ENCODE measurements at regions not wholly inside any gene's neighbourhood (a gene's known extent, or its start where the extent isn't known, plus 50 kb on each side); places are given as distances from the start of the nearest gene placed in this dataset.

DNA sequence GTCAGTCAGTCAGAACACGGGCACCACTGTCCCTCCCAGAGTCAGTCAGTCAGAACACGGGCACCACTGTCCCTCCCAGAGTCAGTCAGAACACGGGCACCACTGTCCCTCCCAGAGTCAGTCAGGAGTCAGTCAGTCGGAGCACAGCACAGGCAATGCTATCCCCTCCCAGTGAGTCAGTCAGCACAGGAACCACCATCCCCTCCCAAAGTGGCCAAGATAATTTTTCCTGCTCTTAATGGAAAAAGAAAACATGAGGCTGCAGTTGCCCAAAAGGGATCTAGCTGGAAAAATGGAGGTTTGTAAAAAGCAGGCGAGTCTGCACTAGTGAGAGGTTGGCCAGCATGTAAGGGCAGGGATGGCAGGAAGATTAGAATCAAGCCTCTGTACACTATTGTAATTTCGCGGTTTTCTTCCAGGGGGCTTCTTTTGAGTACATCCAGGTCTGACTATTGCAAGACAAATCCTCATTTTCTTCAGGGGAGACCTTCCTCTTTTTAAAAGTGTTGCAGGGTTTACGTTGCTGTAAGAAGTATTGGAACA is 213.8 kb downstream of the SIPA1L2 start:
- peak; percentile 51 for DNase-seq (ENCODE audit: low spot score)

DNA sequence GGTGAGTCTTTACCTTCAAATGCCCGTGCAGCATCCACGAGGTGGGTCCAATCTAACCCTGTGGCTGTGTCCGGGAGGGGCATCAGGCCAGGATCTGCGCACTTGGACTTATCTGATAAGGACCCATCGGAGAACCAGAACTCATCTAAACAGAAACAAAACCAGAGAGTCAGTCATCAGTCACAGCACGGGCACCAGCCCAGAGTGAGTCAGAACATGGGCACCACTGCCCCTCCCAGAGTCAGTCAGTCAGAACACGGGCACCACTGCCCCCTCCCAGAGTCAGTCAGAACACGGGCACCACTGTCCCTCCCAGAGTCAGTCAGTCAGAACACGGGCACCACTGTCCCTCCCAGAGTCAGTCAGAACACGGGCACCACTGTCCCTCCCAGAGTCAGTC is 214.5 kb downstream of the SIPA1L2 start:
- DNase-seq (ENCODE audit: low spot score) = peak; percentile 62

DNA sequence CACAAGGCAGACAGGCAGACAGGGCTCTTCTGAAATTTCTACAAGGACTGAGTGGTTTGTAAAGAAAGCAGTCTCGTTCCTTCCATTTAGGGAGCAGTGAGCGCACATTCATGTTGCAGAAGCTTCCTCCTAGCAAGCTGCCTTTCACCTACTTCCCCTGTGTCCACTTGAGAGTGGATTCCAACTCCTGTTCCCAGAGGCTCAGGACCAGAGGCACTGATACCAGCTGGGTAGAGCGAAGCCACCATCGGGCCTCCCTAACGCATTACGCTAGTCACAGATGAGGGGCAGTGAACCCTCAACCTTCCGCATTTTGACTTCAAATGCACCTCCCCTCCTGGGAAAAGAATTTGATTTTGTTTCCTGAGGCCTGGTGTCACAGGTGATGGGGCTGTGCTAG is 215.8 kb downstream of the SIPA1L2 start:
- no peak for DNase-seq (ENCODE audit: low spot score)

DNA sequence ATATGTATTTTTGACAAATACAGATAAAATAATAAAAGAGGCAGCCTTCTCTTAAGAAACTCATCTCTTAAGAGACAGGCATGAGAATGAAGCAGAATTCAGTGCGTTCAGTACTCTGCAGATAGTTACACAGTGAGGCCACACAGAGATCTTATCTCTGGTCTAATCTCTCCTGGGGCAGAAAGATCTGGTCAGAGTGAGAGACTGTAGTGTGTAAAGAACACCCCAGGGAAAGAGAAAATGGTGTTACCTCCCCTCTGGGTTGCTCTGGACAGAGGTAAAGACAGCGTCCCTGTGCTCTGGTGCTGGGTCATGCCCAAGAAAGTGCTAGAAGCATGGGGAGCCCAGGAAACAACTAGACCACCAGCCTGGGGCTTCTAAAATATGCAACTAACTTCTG is 216.3 kb downstream of the SIPA1L2 start:
- no peak for DNase-seq (ENCODE audit: low spot score)

DNA sequence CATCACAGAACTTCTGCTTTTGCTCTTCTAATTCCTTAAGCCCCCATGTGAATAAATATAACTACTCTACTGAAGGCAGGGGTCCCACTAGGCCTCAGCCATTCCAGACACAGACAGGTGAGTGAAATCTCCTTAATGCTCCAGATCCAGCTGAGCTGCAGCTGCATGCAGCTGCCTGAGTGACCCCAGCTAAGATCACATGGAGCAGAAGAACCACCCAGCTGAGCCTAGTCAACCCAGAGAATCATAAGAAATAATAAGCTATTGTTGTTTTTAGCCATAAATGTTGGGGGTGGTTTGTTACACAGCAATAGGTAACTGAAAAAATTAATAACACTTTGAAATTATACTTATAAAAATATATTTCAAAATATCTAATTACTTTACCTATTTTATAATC is 220.3 kb downstream of the SIPA1L2 start:
- DNase-seq (ENCODE audit: low spot score) = no peak

DNA sequence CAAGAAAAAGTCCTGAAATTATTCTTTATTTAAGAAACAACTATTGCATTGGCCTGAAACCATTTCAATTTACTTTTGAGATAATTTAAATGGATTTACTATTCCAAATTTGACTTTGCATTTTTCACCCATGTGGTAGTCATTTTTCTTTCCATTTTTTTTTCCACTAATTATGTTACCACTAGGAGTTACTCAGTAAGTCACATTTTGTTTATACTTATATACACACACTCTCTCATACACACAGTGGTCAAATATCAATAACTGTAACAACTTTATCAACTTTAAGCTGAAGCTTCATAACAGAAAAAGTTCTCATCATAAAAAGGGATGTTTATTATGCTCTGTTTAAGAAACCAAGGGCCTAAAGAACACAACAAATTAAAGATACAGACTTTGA is 222.8 kb downstream of the SIPA1L2 start:
- DNase-seq (ENCODE audit: low spot score) = no peak

DNA sequence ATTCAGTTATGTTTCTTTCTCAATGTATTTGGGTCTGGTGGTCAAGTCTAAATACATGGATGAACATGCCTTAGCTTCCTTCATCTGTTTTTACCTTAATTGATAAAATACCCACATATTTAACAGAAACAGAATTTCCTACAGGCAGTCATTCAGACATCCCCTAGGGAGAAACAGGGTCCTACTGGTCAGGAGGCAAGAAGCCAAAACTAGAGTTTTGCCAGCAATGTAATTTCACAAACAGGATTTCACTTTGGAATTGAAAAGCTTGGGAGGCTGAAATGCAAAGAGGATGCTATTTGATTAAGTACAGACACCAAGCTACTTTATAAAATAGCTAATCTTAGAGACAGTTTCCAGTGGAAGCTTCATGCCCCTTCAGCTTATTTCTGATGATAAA is 224.2 kb downstream of the SIPA1L2 start:
- DNase-seq (ENCODE audit: low spot score) = no peak

DNA sequence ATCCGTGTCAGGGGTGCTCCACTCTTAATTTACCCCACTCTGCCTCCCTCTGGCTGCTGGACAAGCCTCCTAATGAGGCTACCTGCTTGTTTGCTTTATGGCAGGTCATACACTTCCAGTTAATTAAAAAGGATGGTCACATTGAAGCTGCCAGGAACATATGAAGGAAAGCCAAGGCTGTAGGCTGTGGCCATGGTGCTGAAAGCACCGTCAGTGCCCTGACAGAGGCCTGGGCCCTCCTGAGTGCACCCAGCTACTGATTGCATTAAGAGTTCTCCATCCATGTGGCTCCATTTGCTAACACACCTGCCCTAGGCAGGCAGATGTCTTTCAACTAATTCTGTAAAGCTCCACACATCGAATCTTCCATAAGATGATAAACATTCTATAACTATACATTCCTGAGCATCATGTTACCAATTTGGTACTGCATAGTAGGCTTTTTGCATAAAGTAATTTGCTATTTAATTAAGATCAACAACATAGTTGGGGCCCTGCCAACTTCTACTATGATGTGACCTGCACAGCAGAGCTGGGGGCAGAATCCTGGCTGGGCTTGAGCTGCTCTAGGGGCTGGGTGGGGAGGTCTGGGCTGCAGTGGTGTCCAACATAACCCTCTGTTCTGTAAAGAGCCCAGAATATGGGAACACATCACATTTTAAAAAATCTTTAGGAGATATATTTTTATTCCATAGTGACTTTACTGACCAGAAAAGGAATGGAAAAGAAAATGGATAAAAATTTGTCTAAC is 224.8 kb downstream of the SIPA1L2 start:
- no peak for DNase-seq (ENCODE audit: low spot score)

DNA sequence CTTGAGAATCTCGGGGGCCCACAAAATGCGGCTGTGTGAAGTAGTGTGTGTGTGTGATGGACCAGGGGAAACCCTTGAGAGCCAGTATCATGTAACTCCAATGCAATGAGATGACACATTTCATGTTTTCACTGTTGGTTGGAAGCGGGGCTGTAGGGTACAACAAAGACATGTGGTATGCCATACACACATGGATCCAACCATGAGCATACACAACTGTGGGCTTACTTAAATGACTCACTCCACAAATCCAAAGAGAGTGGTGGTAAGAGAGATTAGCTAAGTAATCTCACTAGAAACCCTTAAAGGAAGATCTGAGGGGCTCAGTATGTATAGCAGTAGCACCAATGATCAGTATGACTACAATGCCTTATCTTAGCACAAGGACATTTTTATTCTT is 225.7 kb downstream of the SIPA1L2 start:
- DNase-seq (ENCODE audit: low spot score) = no peak

DNA sequence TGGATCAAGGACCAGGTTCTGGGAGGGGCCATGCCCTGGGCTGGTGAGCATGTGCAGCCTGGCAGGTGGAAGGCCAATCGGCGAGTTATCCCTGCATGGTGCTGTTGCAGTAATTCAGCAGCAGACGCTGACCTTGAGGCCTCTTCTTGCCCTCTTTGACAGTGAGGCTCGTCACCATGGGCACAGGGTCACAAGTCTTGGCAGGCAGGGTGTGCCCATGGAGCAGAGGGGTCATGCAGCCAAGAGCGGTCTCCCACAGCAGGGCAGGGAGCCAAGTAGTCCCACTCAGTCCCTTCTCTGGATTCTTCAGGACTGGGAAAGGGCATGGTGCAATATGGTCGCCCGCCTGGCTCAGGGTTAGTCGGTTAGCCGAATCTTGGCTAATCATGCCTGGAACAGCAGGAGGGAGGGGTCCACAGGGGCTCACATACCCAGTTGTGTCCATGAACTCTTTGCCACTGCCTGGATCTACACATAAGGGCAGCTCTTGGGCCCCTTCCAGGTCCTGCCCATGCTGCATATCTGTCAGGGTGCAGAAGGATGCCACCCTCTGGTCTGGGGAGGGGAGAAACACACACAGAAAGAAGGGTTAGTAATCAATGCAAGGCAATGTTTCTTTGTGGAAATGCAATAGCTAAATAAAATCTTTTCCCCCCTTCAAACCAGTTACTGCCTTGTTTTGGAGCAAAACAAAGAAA is 226.8 kb downstream of the SIPA1L2 start:
- no peak for DNase-seq (ENCODE audit: low spot score)

DNA sequence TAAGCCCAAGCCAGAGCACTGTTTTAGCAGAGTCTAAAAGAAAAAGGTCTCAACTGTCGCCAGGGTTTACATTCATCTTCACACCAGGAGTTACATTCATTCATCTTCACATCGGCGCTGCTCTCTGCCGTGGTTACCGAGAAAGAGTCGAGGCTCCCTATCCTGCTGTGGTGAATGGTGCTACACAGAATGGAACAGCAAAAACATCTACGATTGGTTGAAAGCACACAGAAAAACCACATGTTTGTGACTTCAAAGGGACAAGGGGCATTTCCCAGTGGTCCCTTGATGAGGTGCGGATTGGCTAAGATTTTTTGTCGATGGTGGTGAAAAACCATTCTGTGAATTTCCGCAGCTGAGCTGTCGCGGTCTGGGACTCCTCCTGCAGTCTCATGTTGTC is 231.1 kb downstream of the SIPA1L2 start:
- DNase-seq (ENCODE audit: low spot score) = no peak

DNA sequence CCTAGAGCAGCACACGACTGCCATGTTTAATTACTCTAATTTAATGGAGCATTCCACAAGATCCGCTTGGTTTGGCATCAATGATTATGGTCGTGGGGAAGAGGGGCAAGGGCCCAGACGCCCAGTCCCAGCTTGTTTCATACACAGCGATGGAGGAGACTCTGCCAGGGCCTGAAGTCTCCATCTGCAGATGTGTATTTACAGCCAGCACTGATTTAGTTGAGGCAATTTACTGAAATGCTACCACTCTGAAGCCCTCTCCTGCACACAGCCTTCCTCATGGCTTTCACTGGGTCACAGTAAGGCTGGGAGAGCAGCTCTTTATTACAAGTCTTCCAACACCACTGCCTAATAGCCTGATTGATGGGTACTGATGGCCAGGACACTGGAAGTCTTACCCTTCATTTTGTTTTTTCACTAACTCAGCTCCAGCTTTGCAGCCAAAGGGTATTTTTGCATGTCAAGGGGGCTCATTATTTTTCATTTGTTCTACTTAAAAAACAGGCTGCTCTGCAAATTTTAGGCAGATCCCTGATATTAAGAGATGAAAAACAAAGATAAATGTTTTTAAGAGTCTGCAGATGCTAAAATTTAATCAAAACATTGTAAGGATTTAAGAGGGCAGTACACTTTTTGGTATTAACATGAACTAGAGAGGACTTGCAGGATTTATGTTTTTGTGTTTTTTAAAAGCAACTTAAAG is 236.3 kb downstream of the SIPA1L2 start:
- DNase-seq (ENCODE audit: low spot score) = no peak

DNA sequence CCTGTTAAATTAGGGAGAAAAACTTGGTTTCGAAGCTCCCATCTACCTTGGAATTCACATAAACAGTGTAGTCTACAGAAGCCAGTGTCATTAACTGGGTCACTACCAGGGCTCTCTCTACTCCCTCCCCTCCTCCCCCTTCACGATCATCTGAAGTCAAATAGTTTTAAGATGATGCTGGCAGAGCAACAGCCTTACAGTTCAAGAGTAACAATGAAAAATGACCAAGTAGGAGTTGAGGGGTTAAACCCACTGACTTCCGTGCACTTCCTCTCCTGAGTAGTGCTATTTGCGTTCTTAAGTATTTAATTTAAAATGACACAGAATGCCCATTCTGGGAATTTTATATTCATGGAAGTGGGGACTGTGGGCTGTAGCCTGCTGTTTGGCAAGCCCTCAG is 236.9 kb downstream of the SIPA1L2 start:
- DNase-seq (ENCODE audit: low spot score) = no peak

DNA sequence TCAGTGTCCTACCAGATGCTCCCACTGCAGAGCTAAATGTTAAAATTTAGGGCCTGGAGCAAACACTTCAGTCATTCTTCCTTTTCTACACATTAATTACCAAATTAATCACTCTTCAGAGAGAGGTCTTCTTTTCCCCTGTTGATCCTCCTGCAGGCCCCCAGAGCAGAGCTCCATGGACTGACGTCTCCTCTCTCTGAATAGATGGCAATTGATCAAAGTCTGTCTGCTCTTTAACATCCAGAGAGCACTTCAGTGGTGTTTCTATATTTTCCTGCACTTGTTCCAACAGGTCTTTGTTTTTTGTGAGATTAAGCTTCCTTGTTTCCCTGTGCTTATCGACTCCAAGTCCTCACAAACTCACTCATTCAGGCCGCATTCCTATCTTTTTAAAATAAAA is 239.3 kb downstream of the SIPA1L2 start:
- no peak for DNase-seq (ENCODE audit: low spot score)

DNA sequence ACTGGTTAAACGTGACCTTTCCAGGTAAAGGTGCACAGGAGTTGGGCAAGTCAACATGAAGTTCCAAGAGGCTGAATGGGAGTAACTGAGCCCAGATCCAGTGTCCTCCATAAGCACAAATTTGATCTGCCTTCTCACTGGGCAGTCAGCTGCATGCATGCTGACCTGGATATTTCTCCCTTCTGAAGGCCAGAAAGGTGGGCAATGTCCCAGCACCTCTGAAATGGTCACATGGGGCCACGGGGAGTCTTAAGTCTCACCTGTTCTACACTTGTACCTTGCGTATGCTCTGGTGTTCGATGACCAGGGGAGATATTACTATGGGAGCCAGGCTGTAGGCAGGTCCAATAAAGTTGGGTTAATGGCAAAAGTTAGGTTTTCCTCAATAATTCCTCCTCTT is 240.2 kb downstream of the SIPA1L2 start:
- no peak for DNase-seq (ENCODE audit: low spot score)

DNA sequence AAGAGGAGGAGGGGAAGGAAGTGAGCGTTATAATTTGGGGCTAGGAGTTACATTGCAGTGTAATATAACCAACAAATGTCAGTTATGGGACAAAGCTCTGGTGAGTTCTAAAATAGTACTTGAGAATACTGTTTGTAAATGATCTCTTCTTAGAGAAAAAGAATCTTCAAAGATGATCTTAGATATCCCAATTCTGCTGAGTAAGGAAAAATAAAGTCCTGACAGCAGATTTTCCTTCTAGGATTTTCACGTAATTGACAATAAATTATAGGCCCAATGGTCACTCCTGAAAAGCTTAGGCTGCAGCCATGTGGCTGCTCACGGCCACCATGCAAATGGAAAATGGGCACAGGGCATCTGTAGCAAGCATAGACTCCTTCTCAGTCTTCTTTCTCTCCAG is 241.6 kb downstream of the SIPA1L2 start:
- DNase-seq (ENCODE audit: low spot score) = no peak

DNA sequence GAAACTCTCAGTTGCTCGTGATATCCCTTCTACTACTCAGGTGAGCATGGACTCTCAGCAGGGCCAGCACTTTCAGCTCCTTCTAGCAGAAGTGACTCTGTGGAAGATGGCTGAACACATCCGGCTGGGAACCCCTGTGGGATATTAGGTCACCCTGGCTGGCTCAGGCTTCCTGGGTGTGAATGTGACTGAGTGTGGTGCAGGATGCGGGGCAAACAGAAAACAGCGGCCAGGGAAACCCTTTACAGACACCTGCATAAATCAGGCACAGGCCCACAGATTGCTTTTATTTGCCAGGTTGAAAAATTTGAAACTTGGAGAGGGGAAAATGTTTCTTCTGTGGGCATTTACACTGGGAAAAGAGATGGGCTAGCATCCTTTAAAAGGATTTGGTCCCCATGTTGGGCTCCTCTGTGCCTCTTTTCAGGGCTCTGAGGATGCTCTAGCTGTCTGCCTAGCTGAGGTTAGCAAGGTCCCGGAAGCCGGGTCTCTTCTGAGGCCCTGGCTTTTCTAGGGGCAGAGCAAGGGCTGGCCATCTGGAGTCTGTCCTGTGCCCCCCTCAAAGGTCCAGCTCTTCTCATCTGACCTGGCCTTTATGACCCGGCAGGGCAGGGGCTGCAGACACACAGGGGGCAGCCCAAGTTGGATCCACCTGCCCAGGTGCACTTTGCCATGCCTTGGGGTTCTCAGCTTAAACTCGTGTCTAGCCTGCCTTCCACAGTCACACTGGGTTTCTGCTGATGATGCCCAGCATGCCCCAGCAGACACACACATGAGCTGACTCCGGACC is 243.0 kb downstream of the SIPA1L2 start:
- no peak for DNase-seq (ENCODE audit: low spot score)

DNA sequence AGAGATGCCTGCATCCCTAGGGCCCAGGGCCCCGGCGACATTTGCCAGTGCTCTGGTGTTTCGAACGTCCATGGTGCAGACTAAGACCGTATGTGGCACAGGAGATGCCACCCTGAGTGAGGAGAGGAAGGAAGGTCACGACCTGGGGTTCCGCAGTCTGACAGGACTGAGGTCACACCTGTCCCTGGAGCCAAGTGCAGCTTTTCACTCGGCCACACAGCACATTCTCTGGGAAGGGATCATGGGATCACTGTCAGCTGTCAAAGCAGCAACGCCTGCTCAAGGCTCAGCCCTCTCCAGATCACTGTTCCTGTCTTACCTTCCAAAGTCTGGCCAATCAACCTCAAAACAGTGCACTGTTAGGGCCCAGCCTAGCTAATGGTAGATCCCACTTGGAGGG is 243.6 kb downstream of the SIPA1L2 start:
- DNase-seq (ENCODE audit: low spot score) = no peak

DNA sequence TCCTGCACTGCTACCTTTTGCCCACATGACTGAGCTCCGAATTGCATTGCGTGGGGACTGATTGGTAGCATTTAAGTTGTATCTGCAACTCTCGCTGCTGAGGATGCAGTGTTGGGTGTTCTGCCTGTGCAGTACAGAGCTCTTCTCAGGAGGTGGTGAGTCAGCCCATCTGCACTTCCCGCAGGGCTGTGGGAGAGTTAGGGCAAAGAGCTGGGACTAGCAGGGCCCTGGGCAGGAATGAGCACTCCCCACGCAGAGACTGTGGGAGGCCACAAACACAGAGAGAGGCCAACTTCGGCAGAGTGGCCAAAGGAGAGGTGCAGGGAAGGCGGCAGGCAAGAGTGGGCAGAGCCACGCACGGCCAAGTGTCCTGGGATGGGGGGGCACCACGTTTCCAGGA is 244.7 kb downstream of the SIPA1L2 start:
- peak; percentile 80 for DNase-seq (ENCODE audit: low spot score)

DNA sequence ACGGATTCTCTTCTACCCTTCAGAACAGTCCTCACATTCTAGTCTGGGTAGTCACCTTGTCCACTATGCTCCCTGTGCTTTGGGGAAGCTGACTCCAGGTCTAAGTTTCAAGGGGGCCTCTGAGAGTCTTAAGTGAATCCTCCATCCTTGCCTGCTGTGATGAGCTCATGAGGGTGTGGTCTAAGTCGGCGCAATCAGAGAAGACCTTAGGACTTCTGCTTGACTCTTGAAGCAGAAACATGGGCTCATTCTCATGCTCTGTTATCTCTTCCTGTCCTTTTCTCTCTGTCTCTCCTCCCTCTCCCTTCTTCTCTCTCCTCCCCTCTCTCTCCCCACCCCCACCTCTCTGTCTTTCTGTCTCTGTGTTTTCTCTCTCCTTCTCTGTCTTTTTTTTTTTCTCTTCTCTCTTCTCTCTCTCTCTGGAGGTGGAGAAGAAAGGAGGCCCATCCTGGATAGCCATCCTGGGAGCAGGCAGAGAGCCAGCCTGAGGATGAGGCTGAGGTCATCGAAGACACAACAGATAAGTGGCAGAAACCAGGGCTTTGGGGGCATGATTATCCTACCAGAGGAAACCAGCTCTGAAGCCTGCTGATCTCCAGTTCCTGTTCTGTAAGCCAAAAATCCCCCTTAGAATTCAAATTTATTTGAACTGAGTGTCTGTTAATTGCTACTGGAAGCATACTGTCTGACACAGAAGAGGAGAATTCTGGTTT is 245.6 kb downstream of the SIPA1L2 start:
- DNase-seq (ENCODE audit: low spot score) = peak; percentile 8

DNA sequence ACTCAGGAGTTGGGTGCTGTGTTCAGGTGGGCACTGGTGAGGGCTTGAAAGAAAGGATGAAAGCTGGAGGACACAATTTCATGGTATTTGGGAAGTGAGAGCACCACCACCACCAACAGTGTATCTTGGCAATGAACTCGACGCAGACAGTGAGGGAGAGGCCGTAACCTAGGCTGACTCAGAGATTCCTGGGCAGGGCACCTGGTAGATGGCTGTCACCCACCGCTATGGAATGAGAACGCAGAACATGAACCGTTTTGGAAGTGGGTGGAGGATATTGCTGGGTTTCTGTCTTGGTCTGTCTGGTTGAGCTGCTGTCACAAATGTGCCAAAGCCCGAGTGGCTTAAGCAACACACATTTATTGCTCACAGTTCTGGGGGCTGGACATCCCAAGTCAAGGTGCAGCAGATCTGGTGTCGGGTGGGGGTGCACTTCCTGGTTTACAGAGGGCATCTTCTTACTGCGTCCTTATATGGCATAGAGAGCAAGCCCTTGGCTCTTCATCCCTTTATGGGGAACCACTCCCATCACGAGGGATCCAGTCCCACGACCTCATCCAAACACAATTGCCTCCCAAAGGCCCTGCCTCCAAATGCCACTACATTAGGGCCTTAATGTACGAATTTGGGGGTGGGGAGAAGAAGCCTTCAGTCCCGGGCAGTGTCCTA is 246.3 kb downstream of the SIPA1L2 start:
- DNase-seq (ENCODE audit: low spot score) = peak; percentile 29
